NCI-H82 treated with DMSO at 0.1 percent for 48 hours (cell line): ENCODE measurements at regions not wholly inside any gene's neighbourhood (a gene's known extent, or its start where the extent isn't known, plus 50 kb on each side); places are given as distances from the start of the nearest gene placed in this dataset.
"Not testable (repeated sequence)": the region's sequence is repeated elsewhere in the genome, so short reads cannot be mapped to it uniquely, and the experiment has no call there.

ENCODE experiments used
- DNase-seq: peaks from one replicate; lab custom pipeline; 2025; ENCODE audit not compliant: unreplicated experiment; lab: John Stamatoyannopoulos, UW

- no peak for DNase-seq
Measured at GRCh38 chr4:154164931-154165839, 326.4 kb downstream of the DCHS2 start.

- DNase-seq, result no peak
Measured at GRCh38 chr4:154160519-154161301, 330.9 kb downstream of the DCHS2 start.

GRCh38 chr4:154158361-154159155 is 333.0 kb downstream of the DCHS2 start:
- DNase-seq, result no peak

- no peak for DNase-seq
Measured at GRCh38 chr4:154152546-154152945, 339.1 kb downstream of the DCHS2 start.

GRCh38 chr4:154149236-154149635 is 342.4 kb downstream of the DCHS2 start:
- not testable (repeated sequence) for DNase-seq

- DNase-seq, result no peak
Measured at GRCh38 chr4:154143720-154144119, 347.9 kb downstream of the DCHS2 start.

- no peak for DNase-seq
Measured at GRCh38 chr4:154142664-154143063, 348.9 kb downstream of the DCHS2 start.

- DNase-seq, result no peak
Measured at GRCh38 chr4:154140869-154141268, 350.7 kb downstream of the DCHS2 start.

- DNase-seq, result no peak
Measured at GRCh38 chr4:154137320-154137905, 348.5 kb upstream of the SFRP2 start.

GRCh38 chr4:154135576-154135975 is 346.7 kb upstream of the SFRP2 start:
- DNase-seq, result no peak

GRCh38 chr4:154132406-154132805 is 343.5 kb upstream of the SFRP2 start:
- no peak for DNase-seq

GRCh38 chr4:154126276-154126675 is 337.4 kb upstream of the SFRP2 start:
- DNase-seq, result no peak

GRCh38 chr4:154125340-154125739 is 336.5 kb upstream of the SFRP2 start:
- no peak for DNase-seq

- no peak for DNase-seq
Measured at GRCh38 chr4:154124539-154125255, 335.8 kb upstream of the SFRP2 start.

- DNase-seq, result no peak
Measured at GRCh38 chr4:154123897-154124296, 335.0 kb upstream of the SFRP2 start.

GRCh38 chr4:154120690-154121345 is 331.9 kb upstream of the SFRP2 start:
- DNase-seq, result no peak

- no peak for DNase-seq
Measured at GRCh38 chr4:154120006-154120676, 331.3 kb upstream of the SFRP2 start.

- no peak for DNase-seq
Measured at GRCh38 chr4:154119317-154119716, 330.4 kb upstream of the SFRP2 start.

GRCh38 chr4:154117726-154118125 is 328.8 kb upstream of the SFRP2 start:
- DNase-seq, result not testable (repeated sequence)
